HCT116 (cell line): ENCODE measurements at regions not wholly inside any gene's neighbourhood (a gene's known extent, or its start where the extent isn't known, plus 50 kb on each side); places are given as distances from the start of the nearest gene placed in this dataset.

Experiments used
- ATAC-seq: fragments of 200-7000 bp; cut with Tn5 transposase; 2 replicates; pipeline ENCODE4 v1.9.1; 2020; ENCODE audit warnings: mild to moderate bottlenecking, moderate library complexity
- BruUV-seq: library from RNA; stranded (reverse); fragments of 400-500 nt; replicated peaks from 2 replicates; lab custom pipeline; 2021; lab: Mats Ljungman, UMichigan
- CTCF ChIA-PET: fragments of 300-600 bp; sonication (Branson Sonifier 250); formaldehyde crosslinking; loops from one replicate; lab custom pipeline; 2021; ENCODE audit warnings: antibody characterized with exemption; lab: Charles Lee
- POLR2A ChIA-PET: fragments of 300-600, 350-600 bp; sonication (Branson Sonifier 250); formaldehyde crosslinking; loops from one replicate; lab custom pipeline; 2021; ENCODE audit warnings: antibody characterized with exemption; lab: Charles Lee
- RAD21 ChIA-PET, 2 experiments: fragments of 300-600 bp; sonication (Branson Sonifier 250); formaldehyde crosslinking; loops; one replicate each; lab custom pipeline; 2023; ENCODE audit warnings: low total read pairs in 2 of 2; ENCODE audit not compliant: uncharacterized antibody in 2 of 2, unreplicated experiment in 2 of 2, low non-redundant PET in 1 of 2; lab: Charles Lee
- DNase-seq: peaks from one replicate; pipeline ENCODE4 v3.0.0-alpha.2; 2010; ENCODE audit warnings: low read depth, low spot score
- H2AFZ ChIP-seq: fragments of 200-600 bp; shearing (Covaris generic), sonication (generic); 2 replicates; pipeline ENCODE4 v1.6.1; 2017; ENCODE audit warnings: low read depth, mixed run types, mixed read lengths, antibody characterized with exemption, low read length; ENCODE audit not compliant: poor library complexity, severe bottlenecking
- H3K27ac ChIP-seq: 2 replicates; pipeline ENCODE4 v1.5.1; 2012; ENCODE audit warnings: low read depth, low read length
- H3K27me3 ChIP-seq: fragments of 200-600 bp; sonication (generic); 2 replicates; pipeline ENCODE4 v1.6.1; 2016; ENCODE audit warnings: mixed run types, low read length, mixed read lengths; ENCODE audit not compliant: insufficient read depth
- H3K36me3 ChIP-seq, 2 experiments: fragments of 200-500 bp in 1 of 2; fragments of 200-600 bp in 1 of 2; sonication (Bioruptor generic) in 1 of 2; sonication (generic) in 1 of 2; 2 replicates each; pipeline versions ENCODE4 v1.5.1 to v1.6.1; 2014 to 2016; ENCODE audit warnings: low read length in 2 of 2, inconsistent platforms in 1 of 2, mixed read lengths in 1 of 2, mixed run types in 1 of 2; ENCODE audit not compliant: insufficient read depth in 2 of 2, control insufficient read depth in 1 of 2
- H3K4me1 ChIP-seq, 2 experiments: fragments of 200-600 bp in 1 of 2; sonication (generic) in 1 of 2; 2 replicates each; pipeline versions ENCODE4 v1.5.1 to v1.6.1; 2012 to 2017; ENCODE audit warnings: low read length in 2 of 2, inconsistent platforms in 1 of 2, mild to moderate bottlenecking in 1 of 2, mixed read lengths in 1 of 2, mixed run types in 1 of 2, moderate library complexity in 1 of 2; ENCODE audit not compliant: insufficient read depth in 2 of 2, control insufficient read depth in 1 of 2
- H3K4me2 ChIP-seq: fragments of 200-600 bp; sonication (generic); 2 replicates; pipeline ENCODE4 v1.6.1; 2017; ENCODE audit warnings: mixed run types, low read length, mixed read lengths
- H3K4me3 ChIP-seq, 2 experiments: fragments of 200-600 bp in 1 of 2; sonication (generic) in 1 of 2; replicated peaks in 1 of 2; 2 replicates each; pipeline ENCODE4 v1.5.1; 2011 to 2016; ENCODE audit warnings: low read length in 2 of 2, control low read depth in 1 of 2, low read depth in 1 of 2, mild to moderate bottlenecking in 1 of 2, mixed read lengths in 1 of 2, mixed run types in 1 of 2
- H3K79me2 ChIP-seq: fragments of 200-600 bp; sonication (generic); 2 replicates; pipeline ENCODE4 v1.6.1; 2017; ENCODE audit warnings: mild to moderate bottlenecking, mixed run types, low read length, moderate library complexity, mixed read lengths; ENCODE audit not compliant: insufficient read depth
- H3K9ac ChIP-seq: fragments of 200-600 bp; sonication (generic); 2 replicates; pipeline ENCODE4 v1.6.1; 2016; ENCODE audit warnings: low read length, mixed read lengths
- H3K9me2 ChIP-seq: fragments of 200-600 bp; sonication (generic), shearing (Covaris generic); 2 replicates; pipeline ENCODE4 v1.6.1; 2017; ENCODE audit warnings: mixed run types, mild to moderate bottlenecking, moderate library complexity; ENCODE audit not compliant: insufficient read depth
- H3K9me3 ChIP-seq, 2 experiments: fragments of 200-500 bp in 1 of 2; fragments of 200-600 bp in 1 of 2; sonication (Bioruptor generic) in 1 of 2; sonication (generic) in 1 of 2; 2 replicates each; pipeline ENCODE4 v1.6.1; 2014 to 2017; ENCODE audit warnings: low read length in 2 of 2, mixed read lengths in 2 of 2, inconsistent platforms in 1 of 2, low read depth in 1 of 2, mild to moderate bottlenecking in 1 of 2, mixed run types in 1 of 2, moderate library complexity in 1 of 2; ENCODE audit not compliant: control insufficient read depth in 1 of 2, insufficient read depth in 1 of 2
- H4K20me1 ChIP-seq: fragments of 200-600 bp; sonication (generic), shearing (Covaris generic); 2 replicates; pipeline ENCODE4 v1.6.1; 2017; ENCODE audit warnings: mixed run types, mild to moderate bottlenecking, moderate library complexity; ENCODE audit not compliant: insufficient read depth
- CEBPB ChIP-seq: IDR thresholded peaks from 2 replicates; pipeline ENCODE4 v1.6.1; 2012; ENCODE audit warnings: low read depth
- EZH2 ChIP-seq: fragments of 200-600 bp; sonication (generic); IDR thresholded peaks from 2 replicates; pipeline ENCODE4 v1.6.1; 2017; ENCODE audit warnings: antibody characterized with exemption, mixed run types
- POLR2A ChIP-seq: IDR thresholded peaks from 2 replicates; pipeline ENCODE4 v1.7.0; 2011; ENCODE audit warnings: borderline replicate concordance; ENCODE audit not compliant: insufficient read depth, insufficient read length; ENCODE audit errors: extremely low read depth
- POLR2AphosphoS5 ChIP-seq: IDR thresholded peaks from 2 replicates; pipeline ENCODE4 v1.6.1; 2011; ENCODE audit warnings: mild to moderate bottlenecking, low read depth, low read length, moderate library complexity
- RAD21 ChIP-seq: IDR thresholded peaks from 2 replicates; pipeline ENCODE4 v1.6.1; 2012; ENCODE audit warnings: low read depth, mild to moderate bottlenecking
- SIN3A ChIP-seq: IDR thresholded peaks from 2 replicates; pipeline ENCODE4 v1.6.1; 2012; ENCODE audit warnings: low read depth
- SP1 ChIP-seq: IDR thresholded peaks from 2 replicates; pipeline ENCODE4 v1.6.1; 2012; ENCODE audit warnings: low read depth
- YY1 ChIP-seq: IDR thresholded peaks from 2 replicates; pipeline ENCODE4 v1.6.1; 2011; ENCODE audit warnings: low read length, low read depth, moderate library complexity, mild to moderate bottlenecking; ENCODE audit not compliant: insufficient replicate concordance; ENCODE audit errors: extremely low read depth
- ZNF274 ChIP-seq: fragments of 200-500 bp; sonication (Bioruptor generic); IDR thresholded peaks from 2 replicates; pipeline ENCODE4 v1.6.1; 2014; ENCODE audit warnings: mild to moderate bottlenecking, low read depth, low read length, inconsistent platforms
- intact Hi-C: fragments of 100-400 bp; cut with micrococcal nuclease; formaldehyde crosslinking; loops from 2 replicates; pipeline ENCODE4 v1.10.0; 2022
- TF ChIP-seq, protein P1 (sequence below): IDR thresholded peaks from 2 replicates; pipeline ENCODE4 v1.6.1; 2012
- TF ChIP-seq, protein P2 (sequence below): IDR thresholded peaks from 2 replicates; pipeline ENCODE4 v1.6.1; 2012; ENCODE audit warnings: low read depth
- TF ChIP-seq, protein P3 (sequence below), 3 experiments: fragments of 200-600 bp in 1 of 3; sonication (generic) in 1 of 3; IDR thresholded peaks in 2 of 3; conservative IDR thresholded peaks in 1 of 3; 2 replicates each; pipeline ENCODE4 v1.5.1; 2012 to 2017; ENCODE audit warnings: low read depth in 2 of 3, low read length in 2 of 3, antibody characterized with exemption in 1 of 3, borderline replicate concordance in 1 of 3, control low read depth in 1 of 3, mild to moderate bottlenecking in 1 of 3, mixed read lengths in 1 of 3, mixed run types in 1 of 3, moderate library complexity in 1 of 3; ENCODE audit not compliant: insufficient read depth in 1 of 3
- TF ChIP-seq, protein P4 (sequence below): IDR thresholded peaks from 2 replicates; pipeline ENCODE4 v1.6.1; 2011; ENCODE audit warnings: mild to moderate bottlenecking, low read length, moderate library complexity; ENCODE audit not compliant: insufficient replicate concordance; ENCODE audit errors: extremely low read depth

DNA sequence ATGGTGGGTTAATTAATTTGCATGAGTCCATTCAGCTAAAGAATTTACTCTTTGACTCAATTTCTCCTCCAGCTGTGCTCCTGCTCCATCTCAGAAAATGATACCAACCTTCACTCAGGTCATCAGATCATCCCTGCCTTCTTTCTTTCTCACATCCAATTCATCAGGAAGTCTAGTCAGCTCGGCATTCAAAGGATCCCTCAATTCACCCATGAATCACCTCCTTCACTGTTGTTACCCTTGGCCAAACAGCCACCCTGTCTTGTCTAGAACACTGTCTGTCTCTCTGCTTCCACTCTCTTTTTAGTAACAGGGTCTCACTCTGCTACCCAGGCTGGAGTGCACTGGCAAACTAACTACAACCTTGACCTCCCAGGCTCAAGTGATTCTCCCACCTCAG, 337.4 kb upstream of the SFRP2 start:
- Histone ChIP-seq H3K4me2 (no peak overlapping the region), H3K4me1 (peaks cover 0 to 26% of the 10 kb centered on the region in 2 experiments; a peak in 2 of 4 replicates), H3K4me3 (no peak overlapping the region), H3K79me2 (no peaks in the 10 kb centered on the region), H3K27me3 (no peaks in the 10 kb centered on the region), H3K9me3 (no peaks in the 10 kb centered on the region), H3K9ac (no peak overlapping the region), H2AFZ (no peak overlapping the region), H3K9me2 (no peaks in the 10 kb centered on the region), H3K36me3 (no peaks in the 10 kb centered on the region), H3K27ac (no peak overlapping the region), H4K20me1 (no peaks in the 10 kb centered on the region)
- intact Hi-C loops: no loop called here
- RAD21 ChIA-PET: no interaction called here
- TF ChIP-seq EZH2 (no peak), SP1 (no peak), ZNF274 (no peak), POLR2A (no peak)
- TF ChIP-seq, protein P1, sequence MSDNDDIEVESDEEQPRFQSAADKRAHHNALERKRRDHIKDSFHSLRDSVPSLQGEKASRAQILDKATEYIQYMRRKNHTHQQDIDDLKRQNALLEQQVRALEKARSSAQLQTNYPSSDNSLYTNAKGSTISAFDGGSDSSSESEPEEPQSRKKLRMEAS: no peak
- TF ChIP-seq, protein P2, sequence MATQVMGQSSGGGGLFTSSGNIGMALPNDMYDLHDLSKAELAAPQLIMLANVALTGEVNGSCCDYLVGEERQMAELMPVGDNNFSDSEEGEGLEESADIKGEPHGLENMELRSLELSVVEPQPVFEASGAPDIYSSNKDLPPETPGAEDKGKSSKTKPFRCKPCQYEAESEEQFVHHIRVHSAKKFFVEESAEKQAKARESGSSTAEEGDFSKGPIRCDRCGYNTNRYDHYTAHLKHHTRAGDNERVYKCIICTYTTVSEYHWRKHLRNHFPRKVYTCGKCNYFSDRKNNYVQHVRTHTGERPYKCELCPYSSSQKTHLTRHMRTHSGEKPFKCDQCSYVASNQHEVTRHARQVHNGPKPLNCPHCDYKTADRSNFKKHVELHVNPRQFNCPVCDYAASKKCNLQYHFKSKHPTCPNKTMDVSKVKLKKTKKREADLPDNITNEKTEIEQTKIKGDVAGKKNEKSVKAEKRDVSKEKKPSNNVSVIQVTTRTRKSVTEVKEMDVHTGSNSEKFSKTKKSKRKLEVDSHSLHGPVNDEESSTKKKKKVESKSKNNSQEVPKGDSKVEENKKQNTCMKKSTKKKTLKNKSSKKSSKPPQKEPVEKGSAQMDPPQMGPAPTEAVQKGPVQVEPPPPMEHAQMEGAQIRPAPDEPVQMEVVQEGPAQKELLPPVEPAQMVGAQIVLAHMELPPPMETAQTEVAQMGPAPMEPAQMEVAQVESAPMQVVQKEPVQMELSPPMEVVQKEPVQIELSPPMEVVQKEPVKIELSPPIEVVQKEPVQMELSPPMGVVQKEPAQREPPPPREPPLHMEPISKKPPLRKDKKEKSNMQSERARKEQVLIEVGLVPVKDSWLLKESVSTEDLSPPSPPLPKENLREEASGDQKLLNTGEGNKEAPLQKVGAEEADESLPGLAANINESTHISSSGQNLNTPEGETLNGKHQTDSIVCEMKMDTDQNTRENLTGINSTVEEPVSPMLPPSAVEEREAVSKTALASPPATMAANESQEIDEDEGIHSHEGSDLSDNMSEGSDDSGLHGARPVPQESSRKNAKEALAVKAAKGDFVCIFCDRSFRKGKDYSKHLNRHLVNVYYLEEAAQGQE: no peak
- DNase-seq (no peak), ATAC-seq (no peak)
- POLR2A ChIA-PET: no interaction called here
- CTCF ChIA-PET: no interaction called here
- BruUV-seq: no TSS peak

- Histone ChIP-seq H3K4me1 (peaks cover 0 to 26% of the 10 kb centered on the region in 2 experiments; a peak in 2 of 4 replicates), H3K27me3 (no peaks in the 10 kb centered on the region), H3K9ac (no peak overlapping the region), H2AFZ (no peak overlapping the region), H3K4me2 (peak overlapping the region; percentile 60; the same call in 1 of the 2 replicates), H3K79me2 (no peaks in the 10 kb centered on the region), H4K20me1 (no peaks in the 10 kb centered on the region), H3K27ac (no peak overlapping the region), H3K36me3 (no peaks in the 10 kb centered on the region), H3K4me3 (no peak overlapping the region), H3K9me3 (no peaks in the 10 kb centered on the region), H3K9me2 (no peaks in the 10 kb centered on the region)
- no peak for ATAC-seq
- CTCF ChIA-PET: no interaction called here
- intact Hi-C loops: no loop called here
- BruUV-seq: no TSS peak
- POLR2A ChIA-PET: no interaction called here
- RAD21 ChIA-PET: no interaction called here
- DNase-seq: no peak
- TF ChIP-seq, protein P3, sequence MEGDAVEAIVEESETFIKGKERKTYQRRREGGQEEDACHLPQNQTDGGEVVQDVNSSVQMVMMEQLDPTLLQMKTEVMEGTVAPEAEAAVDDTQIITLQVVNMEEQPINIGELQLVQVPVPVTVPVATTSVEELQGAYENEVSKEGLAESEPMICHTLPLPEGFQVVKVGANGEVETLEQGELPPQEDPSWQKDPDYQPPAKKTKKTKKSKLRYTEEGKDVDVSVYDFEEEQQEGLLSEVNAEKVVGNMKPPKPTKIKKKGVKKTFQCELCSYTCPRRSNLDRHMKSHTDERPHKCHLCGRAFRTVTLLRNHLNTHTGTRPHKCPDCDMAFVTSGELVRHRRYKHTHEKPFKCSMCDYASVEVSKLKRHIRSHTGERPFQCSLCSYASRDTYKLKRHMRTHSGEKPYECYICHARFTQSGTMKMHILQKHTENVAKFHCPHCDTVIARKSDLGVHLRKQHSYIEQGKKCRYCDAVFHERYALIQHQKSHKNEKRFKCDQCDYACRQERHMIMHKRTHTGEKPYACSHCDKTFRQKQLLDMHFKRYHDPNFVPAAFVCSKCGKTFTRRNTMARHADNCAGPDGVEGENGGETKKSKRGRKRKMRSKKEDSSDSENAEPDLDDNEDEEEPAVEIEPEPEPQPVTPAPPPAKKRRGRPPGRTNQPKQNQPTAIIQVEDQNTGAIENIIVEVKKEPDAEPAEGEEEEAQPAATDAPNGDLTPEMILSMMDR (IDR thresholded peaks at IDR 0.05 in 2 of 3, conservative IDR thresholded peaks at IDR 0.05 in 1 of 3; ENCODE audit: borderline replicate concordance in 1 of 3, insufficient read depth in 1 of 3, low read depth in 2 of 3, low read length in 2 of 3): no peak
- TF ChIP-seq CEBPB (no peak), SP1 (no peak), EZH2 (no peak), RAD21 (no peak), POLR2AphosphoS5 (no peak), YY1 (no peak), SIN3A (no peak)
- TF ChIP-seq, protein P4, sequence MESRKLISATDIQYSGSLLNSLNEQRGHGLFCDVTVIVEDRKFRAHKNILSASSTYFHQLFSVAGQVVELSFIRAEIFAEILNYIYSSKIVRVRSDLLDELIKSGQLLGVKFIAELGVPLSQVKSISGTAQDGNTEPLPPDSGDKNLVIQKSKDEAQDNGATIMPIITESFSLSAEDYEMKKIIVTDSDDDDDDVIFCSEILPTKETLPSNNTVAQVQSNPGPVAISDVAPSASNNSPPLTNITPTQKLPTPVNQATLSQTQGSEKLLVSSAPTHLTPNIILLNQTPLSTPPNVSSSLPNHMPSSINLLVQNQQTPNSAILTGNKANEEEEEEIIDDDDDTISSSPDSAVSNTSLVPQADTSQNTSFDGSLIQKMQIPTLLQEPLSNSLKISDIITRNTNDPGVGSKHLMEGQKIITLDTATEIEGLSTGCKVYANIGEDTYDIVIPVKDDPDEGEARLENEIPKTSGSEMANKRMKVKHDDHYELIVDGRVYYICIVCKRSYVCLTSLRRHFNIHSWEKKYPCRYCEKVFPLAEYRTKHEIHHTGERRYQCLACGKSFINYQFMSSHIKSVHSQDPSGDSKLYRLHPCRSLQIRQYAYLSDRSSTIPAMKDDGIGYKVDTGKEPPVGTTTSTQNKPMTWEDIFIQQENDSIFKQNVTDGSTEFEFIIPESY: no peak
Observed at GRCh38 chr4:154125340-154125739, 336.5 kb upstream of the SFRP2 start.
